ENCODE measurements at regions not wholly inside any gene's neighbourhood (a gene's known extent, or its start where the extent isn't known, plus 50 kb on each side); places are given as distances from the start of the nearest gene placed in this dataset.

GRCh38 chr9:94018628-94019027, 63.5 kb upstream of the BARX1 start:
- TF ChIP-seq CTCF (IDR thresholded peaks at IDR 0.05; ENCODE audit: borderline replicate concordance, extremely low read depth, low read length, poor library complexity, severe bottlenecking): no peak
- TF ChIP-seq EZH2 (IDR thresholded peaks at IDR 0.05; ENCODE audit: borderline replicate concordance, low read depth, low read length, severe bottlenecking): no peak

All from DND-41 (cell line).